HEK293 (cell line): ENCODE measurements at regions not wholly inside any gene's neighbourhood (a gene's known extent, or its start where the extent isn't known, plus 50 kb on each side); places are given as distances from the start of the nearest gene placed in this dataset.
A peak's percentile ranks its signal among the peaks of the same experiment; 100 is the strongest.

Source experiments
- CTCF ChIA-PET: fragments of 350-600 bp; formaldehyde crosslinking; extraction: SDS; loops from one replicate; lab custom pipeline; 2021; ENCODE audit warnings: antibody characterized with exemption; lab: Yijun Ruan, JAX
- POLR2A ChIA-PET: fragments of 300-600 bp; formaldehyde crosslinking; extraction: SDS; loops from one replicate; lab custom pipeline; 2020; ENCODE audit warnings: antibody characterized with exemption, inconsistent platforms; lab: Yijun Ruan, JAX
- H3K27ac ChIP-seq: fragments of 200-500 bp; sonication (Bioruptor generic); 2 replicates; pipeline ENCODE4 v1.5.1; 2014; ENCODE audit warnings: low read depth, low read length, control low read depth, inconsistent platforms; ENCODE audit errors: extremely low read depth
- H3K36me3 ChIP-seq, 2 experiments: fragments of 200-500 bp in 1 of 2; sonication (Bioruptor generic) in 1 of 2; 1 replicate in 1 of 2; 2 replicates in 1 of 2; pipeline ENCODE4 v1.5.1; 2014 to 2017; ENCODE audit warnings: inconsistent platforms in 2 of 2, low read length in 2 of 2; ENCODE audit not compliant: control insufficient read depth in 2 of 2, insufficient read depth in 1 of 2
- H3K4me1 ChIP-seq: fragments of 200-500 bp; sonication (Bioruptor generic); 2 replicates; pipeline ENCODE4 v1.5.1; 2014; ENCODE audit warnings: mild to moderate bottlenecking, low read length, inconsistent platforms; ENCODE audit not compliant: control insufficient read depth, insufficient read depth
- H3K4me3 ChIP-seq: 2 replicates; pipeline ENCODE4 v1.5.1; 2011; ENCODE audit warnings: low read depth, mild to moderate bottlenecking, control low read depth, low read length, moderate library complexity
- H3K9me3 ChIP-seq: fragments of 200-500 bp; sonication (Bioruptor generic); 2 replicates; pipeline ENCODE4 v1.5.1; 2014; ENCODE audit warnings: low read depth, low read length, inconsistent platforms; ENCODE audit not compliant: control insufficient read depth, insufficient read depth
- EGR2 ChIP-seq: fragments of 450-650 bp; formaldehyde crosslinking; IDR thresholded peaks from 2 replicates; pipeline ENCODE4 v1.5.1; 2016; ENCODE audit warnings: low read depth, missing biosample characterization, missing genetic modification characterization
- FEZF1 ChIP-seq: fragments of 450-650 bp; formaldehyde crosslinking; IDR thresholded peaks from 2 replicates; pipeline ENCODE4 v1.5.1; 2016; ENCODE audit warnings: missing biosample characterization, missing genetic modification characterization
- GFI1B ChIP-seq: fragments of 450-650 bp; formaldehyde crosslinking; IDR thresholded peaks from 2 replicates; pipeline ENCODE4 v1.5.1; 2016; ENCODE audit warnings: missing biosample characterization, missing genetic modification characterization
- GLIS1 ChIP-seq: fragments of 450-650 bp; formaldehyde crosslinking; IDR thresholded peaks from 2 replicates; pipeline ENCODE4 v1.5.1; 2016; ENCODE audit warnings: missing biosample characterization, missing genetic modification characterization
- KLF16 ChIP-seq: fragments of 450-650 bp; formaldehyde crosslinking; IDR thresholded peaks from 2 replicates; pipeline ENCODE4 v1.5.1; 2017; ENCODE audit warnings: missing biosample characterization, missing genetic modification characterization
- KLF7 ChIP-seq: fragments of 450-650 bp; formaldehyde crosslinking; IDR thresholded peaks from 2 replicates; pipeline ENCODE4 v1.5.1; 2016; ENCODE audit warnings: missing biosample characterization, missing genetic modification characterization, borderline replicate concordance
- KLF8 ChIP-seq: fragments of 450-650 bp; formaldehyde crosslinking; IDR thresholded peaks from 2 replicates; pipeline ENCODE4 v1.5.1; 2016; ENCODE audit warnings: missing biosample characterization, missing genetic modification characterization
- MEIS1 ChIP-seq: sonication (generic); formaldehyde crosslinking; IDR thresholded peaks from 2 replicates; pipeline ENCODE4 v1.8.1; 2022; ENCODE audit warnings: missing genetic modification reagents, mild to moderate bottlenecking, borderline replicate concordance
- OVOL3 ChIP-seq: fragments of 450-650 bp; formaldehyde crosslinking; IDR thresholded peaks from 2 replicates; pipeline ENCODE4 v1.5.1; 2016; ENCODE audit warnings: missing biosample characterization, missing genetic modification characterization
- PRDM4 ChIP-seq: fragments of 450-650 bp; formaldehyde crosslinking; IDR thresholded peaks from 2 replicates; pipeline ENCODE4 v1.5.1; 2017; ENCODE audit warnings: missing biosample characterization, missing genetic modification characterization
- REPIN1 ChIP-seq: fragments of 450-650 bp; formaldehyde crosslinking; IDR thresholded peaks from 2 replicates; pipeline ENCODE4 v1.5.1; 2017; ENCODE audit warnings: missing biosample characterization, missing genetic modification characterization, low read depth
- WT1 ChIP-seq: fragments of 450-650 bp; formaldehyde crosslinking; IDR thresholded peaks from 2 replicates; pipeline ENCODE4 v1.5.1; 2016; ENCODE audit warnings: missing biosample characterization, missing genetic modification characterization
- ZEB2 ChIP-seq: fragments of 450-650 bp; formaldehyde crosslinking; IDR thresholded peaks from 2 replicates; pipeline ENCODE4 v1.5.1; 2016; ENCODE audit warnings: missing biosample characterization, missing genetic modification characterization
- ZNF174 ChIP-seq: fragments of 450-650 bp; formaldehyde crosslinking; IDR thresholded peaks from 2 replicates; pipeline ENCODE4 v1.5.0; 2017; ENCODE audit warnings: missing biosample characterization, mild to moderate bottlenecking, missing genetic modification characterization
- ZNF221 ChIP-seq: fragments of 450-650 bp; formaldehyde crosslinking; IDR thresholded peaks from 2 replicates; pipeline ENCODE4 v1.5.1; 2017; ENCODE audit warnings: missing biosample characterization, missing genetic modification characterization, borderline replicate concordance
- ZNF280D ChIP-seq: fragments of 450-650 bp; formaldehyde crosslinking; IDR thresholded peaks from 2 replicates; pipeline ENCODE4 v1.5.1; 2016; ENCODE audit warnings: missing biosample characterization, missing genetic modification characterization
- ZNF521 ChIP-seq: fragments of 450-650 bp; formaldehyde crosslinking; IDR thresholded peaks from 2 replicates; pipeline ENCODE4 v1.5.1; 2017; ENCODE audit warnings: missing biosample characterization, mild to moderate bottlenecking, missing genetic modification characterization
- ZNF580 ChIP-seq: fragments of 450-650 bp; formaldehyde crosslinking; IDR thresholded peaks from 2 replicates; pipeline ENCODE4 v1.5.1; 2016; ENCODE audit warnings: missing biosample characterization, missing genetic modification characterization
- ZNF660 ChIP-seq: fragments of 450-650 bp; IDR thresholded peaks from 2 replicates; pipeline ENCODE4 v1.5.1; 2018; ENCODE audit warnings: missing biosample characterization, mild to moderate bottlenecking, missing genetic modification characterization
- ZNF707 ChIP-seq: fragments of 450-650 bp; formaldehyde crosslinking; IDR thresholded peaks from 2 replicates; pipeline ENCODE4 v1.5.1; 2016; ENCODE audit warnings: missing biosample characterization, missing genetic modification characterization
- ZXDB ChIP-seq: fragments of 450-650 bp; formaldehyde crosslinking; IDR thresholded peaks from 2 replicates; pipeline ENCODE4 v1.5.1; 2016; ENCODE audit warnings: missing biosample characterization, missing genetic modification characterization
- TF ChIP-seq, protein P1 (sequence below): fragments of 450-650 bp; formaldehyde crosslinking; IDR thresholded peaks from 2 replicates; pipeline ENCODE4 v1.5.1; 2017; ENCODE audit warnings: missing biosample characterization, missing genetic modification characterization
- TF ChIP-seq, protein P2 (sequence below): fragments of 450-650 bp; formaldehyde crosslinking; IDR thresholded peaks from 2 replicates; pipeline ENCODE4 v1.5.0; 2017; ENCODE audit warnings: missing biosample characterization, missing genetic modification characterization, borderline replicate concordance
- TF ChIP-seq, protein P3 (sequence below): fragments of 450-650 bp; formaldehyde crosslinking; IDR thresholded peaks from 2 replicates; pipeline ENCODE4 v1.5.1; 2016; ENCODE audit warnings: missing biosample characterization, missing genetic modification characterization
- TF ChIP-seq, protein P4 (sequence below): fragments of 450-650 bp; formaldehyde crosslinking; IDR thresholded peaks from 2 replicates; pipeline ENCODE4 v1.5.1; 2016; ENCODE audit warnings: missing biosample characterization, missing genetic modification characterization

- Histone ChIP-seq H3K27ac (peak overlapping the region; percentile 83), H3K4me1 (peaks cover 63% of the 10 kb centered on the region), H3K9me3 (no peaks in the 10 kb centered on the region), H3K36me3 (no peaks in the 10 kb centered on the region), H3K4me3 (no peak overlapping the region)
- POLR2A ChIA-PET = interaction anchor here (0.6 to 8.1 kb wide), 2 partner anchors 154 to 323 kb away, joined by 4 to 141 read pairs; partner anchors contain the start of gene SOX4
- CTCF ChIA-PET = no interaction called here
- TF ChIP-seq, protein P1, sequence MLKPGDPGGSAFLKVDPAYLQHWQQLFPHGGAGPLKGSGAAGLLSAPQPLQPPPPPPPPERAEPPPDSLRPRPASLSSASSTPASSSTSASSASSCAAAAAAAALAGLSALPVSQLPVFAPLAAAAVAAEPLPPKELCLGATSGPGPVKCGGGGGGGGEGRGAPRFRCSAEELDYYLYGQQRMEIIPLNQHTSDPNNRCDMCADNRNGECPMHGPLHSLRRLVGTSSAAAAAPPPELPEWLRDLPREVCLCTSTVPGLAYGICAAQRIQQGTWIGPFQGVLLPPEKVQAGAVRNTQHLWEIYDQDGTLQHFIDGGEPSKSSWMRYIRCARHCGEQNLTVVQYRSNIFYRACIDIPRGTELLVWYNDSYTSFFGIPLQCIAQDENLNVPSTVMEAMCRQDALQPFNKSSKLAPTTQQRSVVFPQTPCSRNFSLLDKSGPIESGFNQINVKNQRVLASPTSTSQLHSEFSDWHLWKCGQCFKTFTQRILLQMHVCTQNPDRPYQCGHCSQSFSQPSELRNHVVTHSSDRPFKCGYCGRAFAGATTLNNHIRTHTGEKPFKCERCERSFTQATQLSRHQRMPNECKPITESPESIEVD = peak; percentile 73
- TF ChIP-seq ZXDB (tag by site-specific recombination) (peak; percentile 33; the same call in 1 of the 2 replicates), FEZF1 (tag by site-specific recombination) (peak; percentile 39), KLF16 (no peak), ZNF660 (tag by site-specific recombination) (no peak), ZNF580 (tag by site-specific recombination) (0 out of 2 replicates have a peak, but pooled peaks have one; percentile 12), ZEB2 (tag by site-specific recombination) (0 out of 2 replicates have a peak, but pooled peaks have one; percentile 12), ZNF174 (tag by site-specific recombination) (no peak), REPIN1 (tag by site-specific recombination) (no peak), ZNF521 (tag by site-specific recombination) (no peak), KLF7 (tag by site-specific recombination) (no peak), ZNF280D (tag by site-specific recombination) (no peak), GFI1B (tag by site-specific recombination) (no peak), GLIS1 (no peak), EGR2 (no peak), OVOL3 (tag by site-specific recombination) (0 out of 2 replicates have a peak, but pooled peaks have one; percentile 23), WT1 (tag by site-specific recombination) (peak; percentile 42; the same call in 1 of the 2 replicates), PRDM4 (tag by site-specific recombination) (peak; percentile 91), MEIS1 (no peak), KLF8 (no peak), ZNF707 (tag by site-specific recombination) (no peak), ZNF221 (tag by site-specific recombination) (no peak)
- TF ChIP-seq, protein P2, sequence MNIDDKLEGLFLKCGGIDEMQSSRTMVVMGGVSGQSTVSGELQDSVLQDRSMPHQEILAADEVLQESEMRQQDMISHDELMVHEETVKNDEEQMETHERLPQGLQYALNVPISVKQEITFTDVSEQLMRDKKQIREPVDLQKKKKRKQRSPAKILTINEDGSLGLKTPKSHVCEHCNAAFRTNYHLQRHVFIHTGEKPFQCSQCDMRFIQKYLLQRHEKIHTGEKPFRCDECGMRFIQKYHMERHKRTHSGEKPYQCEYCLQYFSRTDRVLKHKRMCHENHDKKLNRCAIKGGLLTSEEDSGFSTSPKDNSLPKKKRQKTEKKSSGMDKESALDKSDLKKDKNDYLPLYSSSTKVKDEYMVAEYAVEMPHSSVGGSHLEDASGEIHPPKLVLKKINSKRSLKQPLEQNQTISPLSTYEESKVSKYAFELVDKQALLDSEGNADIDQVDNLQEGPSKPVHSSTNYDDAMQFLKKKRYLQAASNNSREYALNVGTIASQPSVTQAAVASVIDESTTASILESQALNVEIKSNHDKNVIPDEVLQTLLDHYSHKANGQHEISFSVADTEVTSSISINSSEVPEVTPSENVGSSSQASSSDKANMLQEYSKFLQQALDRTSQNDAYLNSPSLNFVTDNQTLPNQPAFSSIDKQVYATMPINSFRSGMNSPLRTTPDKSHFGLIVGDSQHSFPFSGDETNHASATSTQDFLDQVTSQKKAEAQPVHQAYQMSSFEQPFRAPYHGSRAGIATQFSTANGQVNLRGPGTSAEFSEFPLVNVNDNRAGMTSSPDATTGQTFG = no peak
- TF ChIP-seq, protein P3, sequence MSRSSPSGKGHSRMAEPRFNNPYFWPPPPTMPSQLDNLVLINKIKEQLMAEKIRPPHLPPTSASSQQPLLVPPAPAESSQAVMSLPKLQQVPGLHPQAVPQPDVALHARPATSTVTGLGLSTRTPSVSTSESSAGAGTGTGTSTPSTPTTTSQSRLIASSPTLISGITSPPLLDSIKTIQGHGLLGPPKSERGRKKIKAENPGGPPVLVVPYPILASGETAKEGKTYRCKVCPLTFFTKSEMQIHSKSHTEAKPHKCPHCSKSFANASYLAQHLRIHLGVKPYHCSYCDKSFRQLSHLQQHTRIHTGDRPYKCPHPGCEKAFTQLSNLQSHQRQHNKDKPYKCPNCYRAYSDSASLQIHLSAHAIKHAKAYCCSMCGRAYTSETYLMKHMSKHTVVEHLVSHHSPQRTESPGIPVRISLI (tag by site-specific recombination) = peak; percentile 47; the same call in 1 of the 2 replicates
- TF ChIP-seq, protein P4, sequence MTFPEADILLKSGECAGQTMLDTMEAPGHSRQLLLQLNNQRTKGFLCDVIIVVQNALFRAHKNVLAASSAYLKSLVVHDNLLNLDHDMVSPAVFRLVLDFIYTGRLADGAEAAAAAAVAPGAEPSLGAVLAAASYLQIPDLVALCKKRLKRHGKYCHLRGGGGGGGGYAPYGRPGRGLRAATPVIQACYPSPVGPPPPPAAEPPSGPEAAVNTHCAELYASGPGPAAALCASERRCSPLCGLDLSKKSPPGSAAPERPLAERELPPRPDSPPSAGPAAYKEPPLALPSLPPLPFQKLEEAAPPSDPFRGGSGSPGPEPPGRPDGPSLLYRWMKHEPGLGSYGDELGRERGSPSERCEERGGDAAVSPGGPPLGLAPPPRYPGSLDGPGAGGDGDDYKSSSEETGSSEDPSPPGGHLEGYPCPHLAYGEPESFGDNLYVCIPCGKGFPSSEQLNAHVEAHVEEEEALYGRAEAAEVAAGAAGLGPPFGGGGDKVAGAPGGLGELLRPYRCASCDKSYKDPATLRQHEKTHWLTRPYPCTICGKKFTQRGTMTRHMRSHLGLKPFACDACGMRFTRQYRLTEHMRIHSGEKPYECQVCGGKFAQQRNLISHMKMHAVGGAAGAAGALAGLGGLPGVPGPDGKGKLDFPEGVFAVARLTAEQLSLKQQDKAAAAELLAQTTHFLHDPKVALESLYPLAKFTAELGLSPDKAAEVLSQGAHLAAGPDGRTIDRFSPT (tag by site-specific recombination) = no peak
Measured at GRCh38 chr6:21750575-21750974, 157.0 kb downstream of the SOX4 start.
